GM20431 (cell line): ENCODE measurements at regions not wholly inside any gene's neighbourhood (a gene's known extent, or its start where the extent isn't known, plus 50 kb on each side); places are given as distances from the start of the nearest gene placed in this dataset.

Experiments used
- in situ Hi-C: fragments of 300-500 bp; cut with MseI, MboI; formaldehyde crosslinking; loops from one replicate; pipeline ENCODE4 v1.15.0; 2020; ENCODE audit warnings: low sequenced_read_pairs; ENCODE audit not compliant: unreplicated experiment

- in situ Hi-C loops, result loop anchor here (25.0 kb wide), 1 partner anchor 179 kb away; no protein-coding TSS in a partner anchor
Observed at GRCh38 chr11:12058425-12059115, 50.1 kb upstream of the DKK3 start.

GRCh38 chr11:12059144-12059543, 50.7 kb upstream of the DKK3 start:
- in situ Hi-C loops, result loop anchor here (25.0 kb wide), 1 partner anchor 178 kb away; no protein-coding TSS in a partner anchor

GRCh38 chr11:12060385-12060985, 49.9 kb upstream of the MICAL2 start:
- in situ Hi-C loops, result loop anchor here (25.0 kb wide), 1 partner anchor 177 kb away; no protein-coding TSS in a partner anchor
